ES-I3 (cell line): ENCODE measurements at regions not wholly inside any gene's neighbourhood (a gene's known extent, or its start where the extent isn't known, plus 50 kb on each side); places are given as distances from the start of the nearest gene placed in this dataset.
A peak's percentile ranks its signal among the peaks of the same experiment; 100 is the strongest.

ENCODE experiments used
- H3K36me3 ChIP-seq: 2 replicates; pipeline ENCODE4 v1.6.1; 2013; ENCODE audit warnings: mild to moderate bottlenecking, low read length, control low read depth, moderate library complexity; ENCODE audit not compliant: insufficient read depth
- H3K4me1 ChIP-seq: 2 replicates; pipeline ENCODE4 v1.6.1; 2013; ENCODE audit warnings: mild to moderate bottlenecking, control low read depth, low read length; ENCODE audit not compliant: insufficient read depth
- H3K9ac ChIP-seq: 2 replicates; pipeline ENCODE4 v1.6.1; 2013; ENCODE audit warnings: low read depth, mild to moderate bottlenecking, low read length, moderate library complexity
- H3K9me3 ChIP-seq: 2 replicates; pipeline ENCODE4 v1.6.1; 2013; ENCODE audit warnings: mild to moderate bottlenecking, low read length, moderate library complexity; ENCODE audit not compliant: control insufficient read depth, insufficient read depth

DNA sequence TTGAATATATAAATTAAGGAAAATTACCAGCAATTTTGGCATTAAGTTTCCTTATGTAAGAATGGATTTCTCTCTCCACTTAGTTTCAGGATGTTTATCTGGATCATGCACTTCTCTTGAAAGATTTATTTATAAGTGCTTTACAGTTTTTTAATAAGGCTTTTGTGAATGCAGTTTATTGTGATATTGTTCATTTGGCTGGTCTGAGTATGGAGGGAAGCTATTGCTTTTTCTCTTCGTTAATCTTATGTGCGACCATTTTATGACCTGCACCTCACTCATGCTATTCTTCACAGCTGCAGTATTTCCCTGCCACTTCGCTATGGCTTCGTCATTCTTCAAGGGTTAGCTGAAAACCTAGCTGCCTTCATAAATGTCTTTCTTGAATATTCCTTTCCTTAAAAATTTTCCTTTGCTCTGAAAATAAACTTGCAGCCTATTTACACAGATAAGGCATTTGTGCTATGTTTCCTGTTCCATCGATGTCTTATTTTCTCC is 233.4 kb downstream of the SOCS6 start:
- Histone ChIP-seq H3K4me1 (no peaks in the 10 kb centered on the region), H3K9ac (no peak overlapping the region), H3K9me3 (no peaks in the 10 kb centered on the region), H3K36me3 (no peaks in the 10 kb centered on the region)

DNA sequence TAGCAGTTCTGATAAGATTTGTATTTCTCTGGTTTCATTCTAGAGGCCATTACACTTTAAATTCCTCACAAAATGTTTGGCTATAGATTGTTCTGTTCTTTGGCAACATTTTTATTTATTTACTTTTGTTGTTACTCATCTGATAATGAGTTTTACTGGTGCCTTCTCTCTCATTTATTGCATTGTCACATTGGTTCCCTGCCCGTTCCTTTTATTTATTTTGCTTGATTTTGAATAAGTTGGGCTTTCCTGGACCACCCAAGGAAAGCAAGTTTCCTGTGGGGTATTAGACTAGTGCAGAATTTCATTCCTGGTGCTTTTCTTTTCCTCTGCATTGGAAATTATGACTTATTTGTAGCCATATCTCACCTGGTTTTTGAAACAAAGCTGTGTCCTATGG is 232.0 kb downstream of the SOCS6 start:
- no peak overlapping the region for H3K9ac ChIP-seq
- H3K9me3 ChIP-seq: no peaks in the 10 kb centered on the region
- no peaks in the 10 kb centered on the region for H3K4me1 ChIP-seq
- H3K36me3 ChIP-seq: no peaks in the 10 kb centered on the region

DNA sequence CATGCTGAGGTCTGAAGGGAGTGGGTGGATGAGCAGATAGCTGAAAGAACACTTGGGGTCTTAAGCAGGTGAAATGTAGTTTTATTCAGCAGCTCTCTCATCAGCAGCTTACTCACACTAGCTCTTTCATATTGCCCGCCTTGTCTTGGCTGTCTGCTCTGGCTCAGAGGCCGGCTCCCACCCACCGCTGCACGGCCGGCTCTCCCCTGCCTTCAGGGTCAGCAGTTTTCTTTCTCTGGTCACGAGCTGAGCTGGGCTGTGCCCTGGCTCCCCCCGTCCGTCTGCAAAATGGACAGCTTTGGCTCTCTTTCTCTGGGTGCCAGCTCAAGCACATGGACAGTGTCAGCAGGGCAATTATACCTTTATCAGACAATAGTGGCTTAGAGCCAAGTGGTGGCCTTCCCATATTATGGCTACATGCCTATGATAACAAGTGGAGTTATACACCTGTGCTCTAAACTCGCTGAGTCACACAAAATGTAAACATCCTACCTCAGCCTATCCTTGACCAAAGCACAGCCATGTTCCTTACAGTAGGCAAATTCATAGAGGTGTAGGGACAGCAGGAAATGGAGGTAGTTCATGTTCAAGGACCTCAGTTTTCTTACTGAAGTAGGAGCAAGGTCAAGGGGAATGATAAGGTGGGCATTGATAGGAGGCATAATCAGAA is 224.8 kb downstream of the SOCS6 start:
- Histone ChIP-seq H3K9ac (no peak overlapping the region), H3K9me3 (no peaks in the 10 kb centered on the region), H3K36me3 (no peaks in the 10 kb centered on the region), H3K4me1 (no peaks in the 10 kb centered on the region)

DNA sequence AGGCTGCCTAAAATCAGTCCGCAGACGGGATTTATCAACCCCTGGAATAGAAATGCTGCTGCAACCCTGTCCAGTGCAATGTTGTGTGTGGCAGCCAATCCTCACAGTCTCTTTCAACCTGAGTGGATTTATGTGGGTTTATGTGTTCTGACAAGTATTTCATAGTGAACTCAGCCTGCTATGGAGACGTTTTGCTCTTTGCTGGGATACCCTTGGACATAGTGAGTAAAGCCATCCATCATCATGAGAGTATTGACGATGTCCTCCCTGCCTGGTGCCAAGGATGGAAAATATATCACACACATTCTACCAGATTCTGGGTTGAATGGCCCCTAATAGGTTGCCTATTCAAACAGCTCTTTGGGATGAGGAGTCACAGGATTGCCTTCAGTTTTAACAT is 219.1 kb downstream of the SOCS6 start:
- Histone ChIP-seq H3K9ac (no peak overlapping the region), H3K9me3 (no peaks in the 10 kb centered on the region), H3K36me3 (no peaks in the 10 kb centered on the region; the same call in 1 of the 2 replicates), H3K4me1 (no peaks in the 10 kb centered on the region)

DNA sequence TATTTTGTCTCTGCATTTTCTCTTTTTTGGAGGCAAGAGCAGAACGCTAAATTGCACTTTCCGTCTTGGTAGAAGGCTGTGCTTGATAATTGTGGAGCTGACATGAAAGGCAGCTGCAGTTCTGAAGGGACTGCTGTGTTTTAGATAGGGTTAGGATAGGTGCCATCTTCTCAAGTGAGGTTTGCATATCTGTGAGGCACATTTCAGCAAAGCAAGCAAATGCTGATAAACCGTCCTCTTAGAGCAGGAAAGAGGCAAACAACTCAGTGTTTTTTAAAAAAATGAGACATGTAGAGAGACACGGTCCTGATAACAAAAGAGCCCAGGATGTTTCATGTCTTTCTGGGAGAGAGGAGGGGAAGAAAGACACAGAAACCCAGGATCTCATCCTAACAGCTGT is 217.7 kb downstream of the SOCS6 start:
- H3K36me3 ChIP-seq: no peaks in the 10 kb centered on the region; the same call in 1 of the 2 replicates
- H3K9ac ChIP-seq: no peak overlapping the region
- H3K9me3 ChIP-seq: no peaks in the 10 kb centered on the region
- no peaks in the 10 kb centered on the region for H3K4me1 ChIP-seq

DNA sequence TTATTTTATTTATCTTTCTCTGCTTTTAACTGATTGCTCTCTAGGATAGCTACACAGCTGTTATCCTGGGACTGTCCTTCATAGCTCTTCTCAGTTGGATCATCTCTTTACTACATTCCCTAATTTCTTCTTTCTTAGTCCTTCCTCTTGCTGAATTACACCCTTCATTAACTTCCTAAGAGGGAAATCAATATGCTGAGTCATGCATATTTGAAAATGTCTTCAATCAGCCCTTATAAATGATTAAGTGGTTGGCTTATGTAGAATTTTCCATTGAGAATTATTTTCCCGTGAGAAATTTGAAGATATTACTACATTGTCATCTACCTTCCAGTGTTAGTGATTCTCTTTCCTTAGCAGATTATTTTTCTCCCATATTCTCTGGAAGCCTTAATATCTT is 214.2 kb downstream of the SOCS6 start:
- H3K4me1 ChIP-seq: no peaks in the 10 kb centered on the region
- H3K36me3 ChIP-seq: no peaks in the 10 kb centered on the region; the same call in 1 of the 2 replicates
- no peak overlapping the region for H3K9ac ChIP-seq
- H3K9me3 ChIP-seq: no peaks in the 10 kb centered on the region

DNA sequence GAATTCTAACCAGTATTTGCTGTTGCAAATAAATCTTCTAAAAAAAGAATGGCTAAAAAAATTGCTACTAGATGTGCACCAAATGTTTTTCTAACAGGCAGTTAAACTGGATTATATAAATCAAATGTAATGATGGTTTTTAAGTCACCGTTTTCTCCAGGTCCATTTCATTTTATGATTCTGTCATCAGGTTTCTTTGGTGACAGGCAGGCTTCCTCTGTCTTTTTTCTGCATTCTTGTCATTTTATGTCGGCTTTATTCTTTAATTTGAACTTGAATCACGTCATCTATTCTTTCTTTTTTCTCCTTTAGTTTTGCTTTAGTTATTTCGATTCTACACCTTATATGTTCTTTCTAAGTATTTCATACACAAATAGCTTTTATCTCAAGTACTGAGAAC is 212.5 kb downstream of the SOCS6 start:
- no peaks in the 10 kb centered on the region for H3K9me3 ChIP-seq
- H3K4me1 ChIP-seq: no peaks in the 10 kb centered on the region
- no peak overlapping the region for H3K9ac ChIP-seq
- no peaks in the 10 kb centered on the region for H3K36me3 ChIP-seq

DNA sequence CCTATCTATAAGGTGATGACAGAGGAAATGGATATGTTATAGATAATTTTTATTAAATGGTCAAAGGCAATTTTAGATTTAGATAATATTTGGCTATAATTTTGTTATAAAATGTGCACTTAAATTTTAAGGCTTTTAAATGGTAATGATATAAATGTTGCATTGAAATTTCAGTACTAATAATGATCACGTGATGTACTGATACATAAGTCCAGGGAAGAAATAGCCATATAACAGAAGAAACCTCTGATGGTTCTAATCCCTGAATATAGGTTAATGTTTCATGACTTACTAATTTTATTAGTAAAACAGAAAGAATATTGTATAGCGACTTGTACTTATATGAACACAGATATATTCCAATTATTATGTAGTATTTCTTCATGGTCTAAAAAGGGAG is 211.9 kb downstream of the SOCS6 start:
- no peaks in the 10 kb centered on the region for H3K36me3 ChIP-seq
- no peaks in the 10 kb centered on the region for H3K9me3 ChIP-seq
- no peaks in the 10 kb centered on the region for H3K4me1 ChIP-seq
- no peak overlapping the region for H3K9ac ChIP-seq

DNA sequence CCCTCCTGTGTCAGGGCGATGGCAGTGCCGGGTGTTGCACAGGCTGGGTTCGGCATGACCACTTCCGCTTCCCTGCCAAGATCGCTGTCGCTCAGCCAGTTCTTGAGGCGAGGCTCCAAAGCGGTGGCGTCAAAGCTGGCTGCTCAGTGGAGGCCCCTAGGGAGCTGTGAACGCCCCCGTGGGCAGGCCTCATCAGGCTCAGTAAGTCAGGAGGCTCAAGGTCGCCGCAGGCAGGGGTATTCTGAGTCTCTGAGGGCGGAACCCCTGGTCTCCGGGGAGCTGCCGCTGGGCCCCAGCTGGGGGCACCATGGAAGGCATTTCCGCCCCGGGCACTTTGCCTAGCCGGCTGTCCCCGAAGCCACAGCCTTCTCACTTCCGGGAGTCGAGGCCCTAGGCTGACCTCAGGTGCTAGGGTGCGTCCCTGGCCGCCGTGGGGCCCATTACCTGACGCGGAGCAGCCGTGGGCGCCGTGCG is 210.4 kb downstream of the SOCS6 start:
- Histone ChIP-seq H3K9me3 (no peaks in the 10 kb centered on the region), H3K36me3 (no peaks in the 10 kb centered on the region), H3K9ac (peak overlapping the region; percentile 45; the same call in 1 of the 2 replicates), H3K4me1 (no peaks in the 10 kb centered on the region)

DNA sequence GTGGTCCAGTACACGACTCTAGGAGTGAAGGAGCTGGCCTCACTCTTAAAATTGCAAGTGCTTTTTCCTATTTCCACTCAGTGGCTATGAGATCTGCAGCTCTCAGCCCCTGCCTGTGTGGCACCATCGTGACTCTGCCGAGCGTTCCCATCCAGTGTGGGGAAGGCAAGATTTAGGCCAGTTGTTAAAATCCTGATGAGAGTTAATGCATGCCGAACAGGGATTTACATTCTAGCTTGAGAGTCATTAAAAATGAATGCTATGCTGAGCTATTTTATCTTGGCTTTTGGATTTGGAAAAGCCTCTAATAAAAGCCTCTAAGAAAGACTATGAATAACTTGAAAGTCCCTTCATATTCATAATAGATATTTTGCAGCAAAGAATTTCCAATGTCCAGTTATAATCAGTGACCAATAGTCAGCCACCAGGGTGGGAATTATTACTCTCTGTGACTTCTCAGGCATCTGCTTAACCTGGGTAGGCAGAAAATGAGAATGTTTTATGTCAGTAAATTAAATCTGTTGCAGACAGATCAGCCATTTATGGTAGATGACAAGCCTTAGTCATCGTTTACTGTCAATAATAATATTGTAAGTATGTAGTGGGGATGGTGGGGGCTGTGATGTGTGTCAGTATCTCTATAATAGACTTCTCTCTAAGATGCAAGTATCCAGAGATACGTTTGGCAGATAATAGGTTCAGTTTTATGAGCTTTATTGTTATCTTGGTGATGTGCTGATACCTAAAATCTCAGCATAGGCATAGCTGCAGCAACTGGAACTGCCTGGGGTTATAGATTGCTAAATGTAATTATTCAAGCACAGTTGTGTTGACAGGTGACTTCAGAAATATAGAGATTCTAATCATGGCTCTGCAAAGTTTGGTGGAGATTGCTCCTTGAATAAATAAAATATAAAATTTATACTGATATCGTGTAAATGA is 207.8 kb downstream of the SOCS6 start:
- Histone ChIP-seq H3K4me1 (no peaks in the 10 kb centered on the region), H3K9me3 (no peaks in the 10 kb centered on the region), H3K9ac (no peak overlapping the region), H3K36me3 (no peaks in the 10 kb centered on the region)

DNA sequence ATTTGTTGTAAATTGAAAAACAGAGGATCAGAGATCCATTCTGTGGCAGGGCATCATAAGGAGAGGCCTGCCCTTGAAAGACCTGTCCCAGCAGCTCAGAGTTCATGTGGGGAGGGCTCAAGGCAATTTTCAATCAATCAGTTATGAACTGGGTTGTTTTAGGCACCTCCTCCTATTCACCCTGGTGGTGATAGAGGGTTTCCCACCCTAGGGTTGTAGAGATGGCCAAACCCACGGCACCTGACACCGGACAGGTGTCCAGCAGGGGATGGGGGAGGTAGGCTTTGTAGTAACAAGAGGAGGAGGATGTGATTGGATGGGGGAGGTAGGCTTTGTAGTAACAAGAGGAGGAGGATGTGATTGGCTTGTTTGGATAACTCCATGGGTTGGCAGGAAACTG is 205.7 kb downstream of the SOCS6 start:
- Histone ChIP-seq H3K4me1 (peaks cover 4% of the 10 kb centered on the region; the same call in 1 of the 2 replicates), H3K36me3 (no peaks in the 10 kb centered on the region), H3K9me3 (no peaks in the 10 kb centered on the region), H3K9ac (no peak overlapping the region)

DNA sequence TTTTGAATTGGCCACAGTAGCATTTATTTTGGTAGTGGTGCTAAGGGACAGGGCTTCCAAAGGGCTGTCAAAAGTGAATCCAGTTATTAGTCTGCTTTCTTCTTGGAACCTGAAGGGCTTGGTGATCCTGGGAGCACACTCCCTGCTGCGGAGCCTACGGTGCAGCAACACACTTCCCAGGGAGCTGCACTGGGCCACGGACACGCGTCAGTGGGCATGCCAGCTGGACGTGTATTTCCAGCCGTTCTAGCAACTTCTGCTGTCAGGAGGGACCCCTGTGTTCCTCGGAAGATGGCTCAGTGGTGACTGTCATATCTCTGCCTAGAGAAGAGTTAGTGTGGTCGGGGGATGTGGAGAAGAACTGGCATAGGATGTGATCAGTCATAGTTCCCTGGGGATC is 204.6 kb downstream of the SOCS6 start:
- peaks cover 4% of the 10 kb centered on the region; the same call in 1 of the 2 replicates for H3K4me1 ChIP-seq
- H3K9ac ChIP-seq: no peak overlapping the region
- no peaks in the 10 kb centered on the region for H3K36me3 ChIP-seq
- H3K9me3 ChIP-seq: no peaks in the 10 kb centered on the region

DNA sequence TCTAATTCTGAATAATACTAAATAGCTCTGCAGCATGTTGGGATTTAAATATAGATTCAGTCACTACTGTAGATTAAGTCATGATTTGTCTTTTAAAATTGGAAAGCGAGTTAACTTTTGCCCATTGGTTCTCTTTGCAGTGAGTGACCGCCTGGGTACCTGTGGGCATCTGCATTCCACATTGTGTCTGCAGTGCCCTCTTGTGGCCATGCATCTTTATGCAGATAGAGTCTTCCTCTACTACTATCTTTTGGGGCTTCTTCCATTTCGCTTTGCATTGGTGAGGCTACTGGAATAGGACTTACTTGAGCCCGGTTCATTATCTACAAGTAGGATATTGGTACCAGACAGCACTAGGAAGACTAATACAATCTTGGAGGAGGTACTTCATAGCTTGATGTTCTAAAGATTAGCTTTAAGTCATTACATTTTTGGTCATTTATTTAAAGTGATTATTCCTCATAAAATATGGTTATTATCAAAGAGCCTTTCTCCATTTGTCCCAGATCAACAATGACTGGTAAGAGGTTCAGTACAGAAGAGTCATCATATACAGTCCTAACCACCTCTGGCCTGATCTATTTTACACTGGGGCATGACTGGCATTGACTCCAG is 203.0 kb downstream of the SOCS6 start:
- Histone ChIP-seq H3K9ac (no peak overlapping the region), H3K4me1 (peaks cover 4% of the 10 kb centered on the region; the same call in 1 of the 2 replicates), H3K36me3 (no peaks in the 10 kb centered on the region), H3K9me3 (no peaks in the 10 kb centered on the region)
